SIG-M5 treated with dmso at 0.1 percent for 504 hours (cell line): ENCODE measurements at regions not wholly inside any gene's neighbourhood (a gene's known extent, or its start where the extent isn't known, plus 50 kb on each side); places are given as distances from the start of the nearest gene placed in this dataset.

Experiments
- DNase-seq: peaks from one replicate; lab custom pipeline; 2025; ENCODE audit not compliant: unreplicated experiment; lab: John Stamatoyannopoulos, UW

GRCh38 chr4:62288808-62289541 is 1088.8 kb downstream of the ADGRL3 start:
- DNase-seq: peak; percentile 5

GRCh38 chr4:62285026-62285425 is 1084.9 kb downstream of the ADGRL3 start:
- DNase-seq: no peak

- DNase-seq: no peak
Observed at GRCh38 chr4:62279689-62280088, 1079.6 kb downstream of the ADGRL3 start.

- DNase-seq: no peak
Observed at GRCh38 chr4:62275470-62275869, 1075.3 kb downstream of the ADGRL3 start.

- no peak for DNase-seq
Observed at GRCh38 chr4:62274782-62275181, 1074.7 kb downstream of the ADGRL3 start.

GRCh38 chr4:62271107-62271506 is 1071.0 kb downstream of the ADGRL3 start:
- no peak for DNase-seq

- DNase-seq: no peak
Observed at GRCh38 chr4:62269918-62270317, 1069.8 kb downstream of the ADGRL3 start.

- DNase-seq: no peak
Observed at GRCh38 chr4:62263454-62263853, 1063.3 kb downstream of the ADGRL3 start.

- no peak for DNase-seq
Observed at GRCh38 chr4:62262676-62263075, 1062.5 kb downstream of the ADGRL3 start.

GRCh38 chr4:62260254-62260653 is 1060.1 kb downstream of the ADGRL3 start:
- no peak for DNase-seq

- DNase-seq: no peak
Observed at GRCh38 chr4:62256479-62256878, 1056.4 kb downstream of the ADGRL3 start.

- no peak for DNase-seq
Observed at GRCh38 chr4:62252728-62253127, 1052.6 kb downstream of the ADGRL3 start.

GRCh38 chr4:62250100-62250499 is 1050.0 kb downstream of the ADGRL3 start:
- DNase-seq: no peak

GRCh38 chr4:62243895-62244294 is 1043.8 kb downstream of the ADGRL3 start:
- no peak for DNase-seq

- no peak for DNase-seq
Observed at GRCh38 chr4:62235911-62236310, 1035.8 kb downstream of the ADGRL3 start.

- no peak for DNase-seq
Observed at GRCh38 chr4:62232814-62233213, 1032.7 kb downstream of the ADGRL3 start.

- DNase-seq: no peak
Observed at GRCh38 chr4:62231994-62232393, 1031.9 kb downstream of the ADGRL3 start.

GRCh38 chr4:62226082-62226481 is 1026.0 kb downstream of the ADGRL3 start:
- DNase-seq: no peak

- DNase-seq: no peak
Observed at GRCh38 chr4:62222121-62222520, 1022.0 kb downstream of the ADGRL3 start.

- DNase-seq: no peak
Observed at GRCh38 chr4:62210486-62210885, 1010.4 kb downstream of the ADGRL3 start.

- DNase-seq: no peak
Observed at GRCh38 chr4:62209757-62210485, 1009.8 kb downstream of the ADGRL3 start.

- DNase-seq: no peak
Observed at GRCh38 chr4:62208921-62209320, 1008.8 kb downstream of the ADGRL3 start.

GRCh38 chr4:62204136-62204535 is 1004.0 kb downstream of the ADGRL3 start:
- no peak for DNase-seq
